HG03039 (cell line): ENCODE measurements at regions not wholly inside any gene's neighbourhood (a gene's known extent, or its start where the extent isn't known, plus 50 kb on each side); places are given as distances from the start of the nearest gene placed in this dataset.

ENCODE experiments used
- ATAC-seq: cut with Tn5 transposase; IDR thresholded peaks from one replicate; pipeline ENCODE4 v1.9.1; 2021; ENCODE audit warnings: mild to moderate bottlenecking, moderate library complexity; ENCODE audit not compliant: unreplicated experiment

DNA sequence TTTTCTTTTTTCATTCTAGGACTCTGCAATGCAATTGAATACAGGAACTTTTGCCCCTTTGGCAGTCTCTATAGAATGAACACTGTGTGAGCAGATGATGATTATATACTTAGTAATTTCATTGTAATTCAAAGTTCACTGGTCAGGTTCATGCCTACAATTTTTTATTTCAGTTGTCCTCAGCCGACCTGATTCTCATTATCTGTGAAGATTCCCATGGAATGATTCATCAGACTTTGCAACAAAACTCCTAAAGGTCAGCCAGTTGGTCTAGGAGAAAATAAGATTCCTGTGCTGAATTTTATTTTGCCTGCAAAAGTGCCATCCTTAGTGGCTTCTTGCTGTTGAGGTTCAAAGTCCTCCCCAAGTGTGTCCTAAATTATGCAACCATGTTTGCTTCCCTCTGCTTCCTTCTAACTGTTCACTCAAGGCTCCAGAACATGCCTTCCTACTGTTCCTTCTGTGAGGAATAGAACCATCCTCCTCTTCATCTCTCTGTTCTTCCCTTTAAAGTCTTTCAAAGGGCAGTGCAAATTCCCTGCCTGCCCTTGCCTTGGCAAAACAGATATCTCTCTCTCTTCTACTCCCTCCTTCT lies 194.2 kb upstream of the CNR1 start:
- no peak for ATAC-seq

DNA sequence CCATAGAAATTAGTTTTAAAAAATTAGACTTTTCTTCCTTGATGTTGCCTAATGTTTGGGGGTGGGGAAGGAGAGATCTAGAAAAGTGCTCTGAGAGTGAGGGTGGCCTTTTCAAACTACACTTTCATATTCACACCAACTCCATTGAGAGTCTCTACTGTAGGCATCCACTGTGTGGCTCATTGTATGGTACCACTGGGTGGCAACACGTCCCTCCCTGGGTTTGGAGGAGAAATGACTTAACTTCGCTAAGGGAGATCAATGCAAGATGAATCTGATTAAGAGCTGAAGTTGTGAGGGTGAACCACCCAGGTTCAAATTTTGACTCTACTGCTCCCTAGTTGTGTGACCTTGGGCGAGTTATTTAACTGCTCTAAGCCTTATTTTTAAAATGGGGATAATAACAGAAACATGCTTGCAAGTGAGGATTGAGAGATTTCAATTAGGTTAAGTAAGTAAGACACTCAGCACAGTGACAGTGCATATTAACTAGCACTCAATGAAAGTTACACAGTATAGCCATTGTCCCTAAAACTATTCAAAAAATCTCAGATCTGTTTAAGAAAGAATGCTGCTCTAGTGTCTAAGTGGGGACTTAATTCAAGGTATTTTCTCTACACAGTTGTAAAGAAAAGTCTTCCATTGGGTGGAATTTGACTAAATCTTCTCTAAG lies 193.5 kb upstream of the CNR1 start:
- no peak for ATAC-seq

DNA sequence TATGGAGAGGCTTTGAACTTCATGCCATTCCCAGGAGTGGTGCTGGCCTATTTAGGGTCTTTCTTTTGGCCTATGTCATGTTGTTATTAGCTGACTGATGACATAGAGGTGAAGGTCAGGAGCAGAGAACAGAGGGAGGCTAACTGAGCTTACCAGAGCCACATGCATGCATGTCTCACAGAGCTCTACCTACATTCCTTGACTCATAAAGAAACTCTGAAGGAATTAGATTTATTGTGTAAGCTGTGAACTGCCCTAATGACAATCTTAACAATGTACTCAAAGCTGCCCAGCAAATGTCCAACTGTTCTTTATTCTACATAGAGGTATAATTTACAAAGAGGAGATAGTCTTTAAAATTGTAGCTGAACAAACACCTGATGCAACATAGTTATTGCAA lies 192.7 kb upstream of the CNR1 start:
- no peak for ATAC-seq

DNA sequence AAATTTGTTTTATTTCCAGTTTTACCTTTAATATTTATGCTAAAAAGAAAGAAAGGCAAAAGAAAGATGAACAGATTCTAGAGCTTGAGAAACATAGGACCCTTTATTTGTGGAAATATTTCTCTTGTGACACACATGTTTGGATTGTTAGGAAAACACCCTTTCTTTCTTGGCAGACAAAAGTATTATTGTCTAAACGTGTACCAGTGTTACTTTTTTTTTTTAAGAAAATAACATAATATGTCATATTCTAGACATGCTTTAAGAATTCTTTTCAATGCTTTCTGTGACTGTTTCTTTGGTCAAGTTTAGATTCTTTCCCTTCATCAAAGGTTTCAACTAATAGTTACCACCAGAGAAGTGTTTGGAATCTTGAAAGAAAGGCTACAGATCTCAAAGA lies 183.4 kb upstream of the CNR1 start:
- no peak for ATAC-seq

DNA sequence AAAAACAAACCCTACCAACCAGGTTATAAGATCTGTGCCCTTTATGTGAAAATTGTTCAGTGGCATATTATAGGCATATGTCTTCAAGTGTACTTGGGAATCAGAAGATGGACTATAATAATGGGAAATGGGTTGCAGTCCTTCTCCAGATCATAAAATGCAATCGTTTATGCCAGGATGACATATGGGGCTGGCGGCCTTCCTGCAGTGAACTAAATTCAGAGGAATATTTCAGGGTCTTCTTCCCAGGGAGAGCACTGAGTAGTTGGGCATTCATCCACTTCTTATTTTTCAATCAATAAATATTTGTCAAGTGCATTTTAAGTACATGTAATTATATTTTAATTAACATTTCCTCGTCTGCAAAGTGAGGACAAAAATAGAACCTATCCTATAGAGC lies 176.2 kb upstream of the CNR1 start:
- ATAC-seq = no peak

DNA sequence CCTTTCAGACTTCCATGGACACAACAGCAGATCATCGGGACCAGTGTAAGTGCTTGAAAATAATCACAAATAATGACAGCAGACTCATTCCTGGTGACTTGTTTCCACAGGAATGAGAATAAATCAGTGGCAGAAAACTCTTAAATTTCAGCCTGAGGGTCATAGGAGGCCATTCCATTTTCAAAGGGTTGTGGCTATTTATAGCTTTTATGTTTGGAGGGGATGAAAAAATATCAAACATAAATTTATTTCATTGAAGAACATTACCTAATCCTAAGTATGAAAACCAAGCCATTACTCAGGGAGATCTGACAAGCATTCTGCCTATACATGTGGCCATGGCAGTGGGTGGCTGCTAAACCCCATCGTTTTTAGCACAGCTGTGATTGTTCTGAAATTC lies 173.6 kb upstream of the CNR1 start:
- ATAC-seq = no peak

DNA sequence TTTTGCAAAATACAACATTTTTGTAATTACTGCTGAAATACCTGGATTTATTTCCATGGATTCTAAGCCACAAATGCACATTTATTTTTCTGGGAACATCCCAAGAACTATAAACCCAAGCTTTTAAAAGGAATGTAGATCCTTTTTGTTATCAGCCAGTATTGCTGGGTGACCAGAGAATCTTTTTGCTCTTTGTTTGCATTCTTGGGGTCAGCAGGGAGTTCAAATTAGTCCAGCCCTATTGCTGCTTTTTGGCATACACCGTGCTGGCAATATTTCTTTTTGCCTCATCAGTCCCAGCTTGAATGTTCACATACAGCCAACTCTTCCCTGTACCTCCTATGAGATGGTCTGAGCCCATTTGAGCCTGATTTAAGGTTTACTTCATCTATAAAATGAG lies 155.2 kb upstream of the CNR1 start:
- ATAC-seq = no peak

DNA sequence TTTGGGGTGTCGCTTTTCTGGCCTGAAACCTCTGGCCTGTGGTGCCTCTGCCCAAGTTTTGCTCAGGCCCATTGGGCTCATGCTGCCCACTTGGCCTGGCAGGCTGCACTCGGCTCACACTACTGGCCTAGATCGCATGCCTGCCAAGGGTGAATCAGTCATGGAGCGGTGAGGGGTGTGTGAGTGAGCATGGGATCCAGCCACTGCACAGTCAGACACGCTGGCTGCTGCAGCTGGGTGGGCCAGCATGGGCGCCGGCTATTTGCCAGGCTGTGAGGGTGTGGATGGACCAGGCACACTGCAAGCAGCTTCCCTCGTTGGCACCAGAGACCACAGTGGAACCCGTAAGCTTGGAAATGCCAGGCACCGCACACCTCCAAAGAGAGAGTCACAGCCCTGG lies 145.4 kb upstream of the CNR1 start:
- no peak for ATAC-seq

DNA sequence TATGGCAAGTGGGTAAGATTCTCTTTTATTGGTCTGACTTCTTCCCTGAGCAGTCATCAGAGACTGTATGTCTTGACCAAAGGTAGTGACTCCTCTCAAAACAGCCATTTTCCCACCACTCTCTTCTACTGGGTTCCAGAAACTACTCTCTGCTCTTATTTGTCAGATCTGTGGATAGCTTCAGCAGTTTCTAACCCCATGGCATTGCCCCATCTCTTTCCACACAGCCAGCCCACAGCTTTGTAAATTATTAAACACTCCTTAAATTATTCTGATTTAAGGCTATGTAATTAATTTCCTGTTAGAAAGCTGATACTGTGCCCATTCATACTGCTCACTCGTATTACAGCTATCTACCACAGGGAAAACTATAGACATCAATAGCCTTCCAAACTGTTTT lies 138.4 kb upstream of the CNR1 start:
- no peak for ATAC-seq

DNA sequence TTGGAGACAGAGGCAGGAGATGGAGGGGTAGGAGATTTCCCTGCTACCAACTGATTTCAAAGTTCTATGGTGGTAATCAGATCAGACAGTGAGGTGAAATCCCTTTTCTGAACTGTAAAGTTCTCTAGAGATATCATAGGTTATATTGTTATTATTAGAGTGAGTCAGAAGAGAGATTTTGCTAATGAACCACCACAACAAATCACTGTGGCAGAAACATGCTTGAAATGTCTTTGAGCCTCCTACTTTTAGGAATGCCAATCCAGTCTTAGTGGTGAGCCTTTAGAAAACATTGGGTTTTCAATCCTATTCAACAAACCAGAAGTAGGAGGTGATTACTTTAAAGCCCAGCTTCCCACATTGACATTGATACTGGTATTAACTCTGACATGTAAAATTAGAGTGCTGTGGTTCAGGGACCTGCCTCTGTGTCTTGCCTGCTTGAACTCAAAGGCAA lies 136.7 kb upstream of the CNR1 start:
- no peak for ATAC-seq

DNA sequence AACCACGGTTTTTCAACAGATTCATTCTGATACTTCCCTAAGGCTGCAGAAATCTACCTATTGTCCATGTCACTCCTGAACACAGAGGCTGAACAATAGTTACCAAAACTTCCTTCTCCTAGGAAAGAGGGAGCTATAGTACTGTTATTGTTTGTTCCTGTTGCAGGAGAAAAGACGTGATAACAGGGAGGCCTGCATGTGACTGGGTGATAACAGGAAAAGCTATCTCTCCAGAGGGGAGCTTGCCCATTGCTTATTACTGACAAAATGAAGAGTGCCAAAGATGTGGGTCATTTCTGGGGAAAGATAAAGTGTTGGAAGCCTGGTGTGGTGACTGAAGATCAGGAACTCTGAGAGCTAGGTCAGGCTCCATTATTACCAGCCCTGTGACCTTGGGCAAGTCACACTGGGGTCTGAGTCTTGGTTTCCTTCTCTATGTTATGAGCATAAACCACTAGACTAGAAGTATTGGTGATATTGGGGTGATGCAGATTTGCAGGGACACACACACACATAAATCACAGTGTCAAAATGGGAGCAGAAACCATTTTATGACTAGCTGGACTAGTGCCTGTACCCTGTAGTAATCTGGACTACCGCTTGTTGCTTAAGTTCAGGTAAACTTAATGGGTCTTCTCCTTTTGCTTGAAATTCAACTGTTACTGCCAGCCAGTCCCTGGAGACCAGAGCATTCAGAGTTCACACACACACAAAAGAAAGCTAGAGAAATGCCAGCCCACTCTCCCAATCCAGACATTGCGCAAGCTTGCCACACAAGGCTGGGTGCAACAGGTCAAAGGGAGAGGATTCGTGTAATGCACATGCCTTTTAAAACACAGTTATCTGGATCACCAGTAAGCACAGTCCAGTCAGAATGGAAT lies 136.0 kb upstream of the CNR1 start:
- ATAC-seq = no peak

DNA sequence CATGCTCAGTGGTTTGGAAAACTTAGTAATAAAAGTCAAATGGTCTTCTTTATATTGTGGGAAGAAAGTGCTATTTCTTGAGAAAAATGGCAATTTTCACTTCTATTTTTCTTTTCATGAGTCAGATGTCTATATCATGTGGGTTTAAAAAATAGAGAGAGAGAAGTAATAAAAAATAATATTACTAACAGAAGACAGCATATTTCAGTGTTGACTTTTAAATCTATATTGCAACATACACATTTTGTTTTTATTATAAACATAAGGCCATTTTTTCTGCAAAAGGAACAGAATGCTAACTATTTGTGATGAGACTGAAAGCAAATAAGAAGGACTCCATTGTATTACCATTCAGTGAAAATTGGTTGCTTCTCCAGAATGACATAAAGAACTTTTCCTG lies 135.1 kb upstream of the CNR1 start:
- no peak for ATAC-seq

DNA sequence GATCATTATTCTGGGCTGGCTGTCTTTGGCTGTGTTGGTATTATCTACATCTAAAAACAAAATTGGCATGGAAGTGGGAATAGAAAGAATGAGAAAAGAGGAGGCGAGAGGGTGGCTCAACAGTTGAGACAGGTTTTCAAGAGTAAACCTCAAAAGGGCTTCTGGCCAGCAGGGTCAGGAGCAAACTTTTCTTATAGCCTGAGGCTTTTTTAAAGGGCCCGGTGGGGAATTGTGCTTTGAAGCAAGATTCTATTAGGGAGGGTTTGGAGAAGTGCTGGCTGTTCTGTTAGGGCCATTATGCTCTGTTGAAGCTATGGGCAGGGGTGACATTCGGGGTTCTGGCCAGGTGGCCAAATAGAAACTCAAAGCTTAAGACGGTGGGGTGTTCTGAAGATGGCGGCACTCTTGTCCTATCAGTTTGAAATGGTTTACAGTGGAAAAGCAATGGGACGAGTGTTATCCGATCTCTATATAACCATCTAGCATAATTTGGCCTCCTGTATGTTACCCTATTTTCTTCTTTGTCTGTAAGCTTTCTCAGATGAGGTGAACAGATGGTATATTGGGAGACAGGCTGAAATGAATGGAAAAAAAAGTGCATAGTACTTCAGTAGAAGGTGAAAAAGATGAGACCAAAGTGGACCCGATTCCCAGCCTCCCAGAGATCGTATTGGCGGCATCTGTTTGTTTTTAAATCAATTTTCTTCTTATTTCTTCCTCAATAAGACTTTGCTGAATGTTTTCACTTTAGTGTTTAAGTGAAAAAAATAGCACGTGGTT lies 132.1 kb upstream of the CNR1 start:
- no peak for ATAC-seq

DNA sequence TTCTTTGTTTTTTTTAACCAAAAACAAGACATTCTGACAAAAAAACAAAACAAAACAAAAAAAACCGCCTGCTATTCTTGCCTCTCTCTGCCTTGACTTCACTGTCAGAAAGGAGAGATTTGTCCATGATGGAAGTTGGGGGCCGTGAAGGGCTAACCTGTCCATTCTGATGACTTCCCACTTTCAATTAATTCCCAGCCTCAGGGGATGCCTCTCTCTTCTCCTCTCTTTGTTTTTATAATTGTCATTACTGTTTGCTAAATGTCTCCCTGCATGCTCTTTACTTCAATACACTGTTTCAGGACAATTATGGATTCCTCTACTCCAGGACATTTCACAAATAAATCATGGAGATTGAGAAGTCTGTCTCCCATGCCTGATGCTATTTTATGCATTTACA lies 130.5 kb upstream of the CNR1 start:
- no peak for ATAC-seq

DNA sequence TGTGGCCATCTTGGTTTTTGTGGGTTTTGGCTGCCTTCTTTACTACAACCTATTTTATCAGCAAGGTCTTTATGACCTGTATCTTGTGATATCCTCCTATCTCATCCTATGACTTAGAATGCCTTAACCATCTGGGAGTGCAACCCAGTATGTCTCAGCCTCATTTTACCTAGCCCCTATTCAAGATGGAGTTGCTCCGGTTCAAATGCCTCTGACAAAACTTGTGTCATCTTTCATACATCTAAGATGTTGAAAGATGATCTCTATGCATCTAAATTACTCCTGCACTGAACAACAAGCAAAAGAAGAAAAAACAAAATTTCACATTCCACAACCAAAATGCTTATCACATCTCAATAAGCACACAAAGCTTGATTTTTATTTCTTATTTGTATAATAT lies 129.5 kb upstream of the CNR1 start:
- ATAC-seq = no peak

DNA sequence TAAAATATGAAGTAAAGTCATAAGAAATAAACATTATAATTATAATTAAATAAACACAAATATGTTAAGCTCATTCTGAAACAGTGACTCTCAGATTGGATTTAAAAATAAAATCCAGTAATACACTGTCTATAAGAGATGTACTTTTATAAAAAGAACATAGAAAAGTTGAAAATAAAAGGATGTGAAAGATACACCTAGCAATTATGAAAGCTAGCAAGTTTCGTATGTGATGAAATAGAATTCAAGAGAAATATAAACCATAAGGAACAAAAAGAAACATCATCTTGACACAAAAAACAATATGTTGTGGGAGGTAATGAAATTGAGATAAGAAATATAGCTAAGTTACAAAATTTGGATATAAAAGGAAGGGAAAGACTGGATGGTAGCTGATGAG lies 128.6 kb upstream of the CNR1 start:
- no peak for ATAC-seq

DNA sequence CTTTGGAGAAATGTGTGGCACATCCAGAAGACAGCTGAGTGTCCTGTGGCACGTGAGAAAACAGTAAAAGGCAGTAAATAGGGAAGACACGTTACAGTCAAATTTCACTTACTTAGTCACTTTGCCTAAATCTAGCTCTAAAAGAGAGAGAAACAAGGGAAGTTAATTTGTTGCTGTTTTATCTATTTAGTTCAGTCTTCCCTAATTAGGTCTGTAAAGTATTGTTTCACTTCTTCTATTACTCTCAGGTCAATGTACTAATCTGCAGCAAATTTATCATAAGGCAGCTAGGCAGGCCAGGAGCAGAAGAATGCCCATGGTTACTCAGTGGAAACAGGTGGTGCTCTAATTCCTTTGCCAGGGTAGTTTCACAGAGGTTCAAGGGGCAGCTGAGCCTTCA lies 124.3 kb upstream of the CNR1 start:
- no peak for ATAC-seq

DNA sequence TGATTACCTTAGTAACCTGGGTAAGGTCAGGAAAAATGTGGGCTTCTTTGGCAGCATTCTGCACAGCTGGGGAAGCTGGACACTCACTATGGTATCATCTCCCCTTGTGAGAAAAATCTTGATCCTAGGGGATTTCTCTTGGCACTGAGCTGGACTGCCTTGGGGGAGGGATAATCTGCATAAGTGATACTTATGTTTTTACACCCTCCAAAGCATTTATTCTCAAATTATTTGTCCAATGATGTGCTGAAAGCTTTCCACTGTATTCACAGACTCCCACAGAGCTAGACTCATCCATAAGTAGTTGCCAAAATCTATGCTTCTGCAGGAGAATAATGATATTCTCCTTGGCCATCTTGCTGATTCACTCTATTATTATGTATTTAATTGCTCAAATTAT lies 121.5 kb upstream of the CNR1 start:
- no peak for ATAC-seq

DNA sequence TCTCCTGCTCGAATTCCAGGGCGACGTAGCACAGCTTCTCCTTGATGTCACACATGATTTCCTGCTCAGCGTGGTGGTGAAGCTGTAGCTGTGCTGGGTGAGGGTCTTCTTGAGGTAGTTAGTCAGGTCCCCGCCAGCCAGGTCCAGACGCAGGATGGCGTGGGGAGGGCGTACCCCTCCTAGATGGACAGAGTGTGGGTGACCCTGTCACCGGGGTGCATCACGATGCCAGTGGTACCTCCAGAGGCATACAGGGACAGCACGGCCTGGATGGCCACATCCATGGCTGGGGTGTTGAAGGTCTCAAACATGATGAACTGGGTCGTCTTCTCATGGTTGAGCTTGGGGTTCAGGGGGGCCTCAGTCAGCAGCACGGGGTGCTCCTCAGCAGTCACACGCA lies 110.2 kb upstream of the CNR1 start:
- ATAC-seq = no peak

DNA sequence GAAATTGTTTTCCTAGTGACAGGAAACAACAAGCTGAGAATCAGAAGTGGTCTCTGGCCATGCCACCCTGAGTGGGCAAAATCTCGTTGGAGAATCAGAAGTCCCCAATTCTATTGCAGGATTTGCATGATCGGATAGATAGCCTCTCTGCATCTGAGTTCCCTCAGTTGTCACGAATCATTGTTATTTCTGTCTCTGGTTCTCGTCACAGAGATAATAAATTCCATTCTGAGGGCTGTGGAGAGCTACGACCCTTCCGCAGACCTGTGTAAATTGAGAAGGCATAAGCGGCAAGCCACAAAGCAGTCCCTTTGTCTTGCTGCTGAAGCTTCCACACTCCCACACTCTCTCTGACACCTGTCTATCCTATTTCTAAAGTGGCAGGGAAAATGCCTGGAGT lies 102.4 kb upstream of the CNR1 start:
- ATAC-seq = no peak

DNA sequence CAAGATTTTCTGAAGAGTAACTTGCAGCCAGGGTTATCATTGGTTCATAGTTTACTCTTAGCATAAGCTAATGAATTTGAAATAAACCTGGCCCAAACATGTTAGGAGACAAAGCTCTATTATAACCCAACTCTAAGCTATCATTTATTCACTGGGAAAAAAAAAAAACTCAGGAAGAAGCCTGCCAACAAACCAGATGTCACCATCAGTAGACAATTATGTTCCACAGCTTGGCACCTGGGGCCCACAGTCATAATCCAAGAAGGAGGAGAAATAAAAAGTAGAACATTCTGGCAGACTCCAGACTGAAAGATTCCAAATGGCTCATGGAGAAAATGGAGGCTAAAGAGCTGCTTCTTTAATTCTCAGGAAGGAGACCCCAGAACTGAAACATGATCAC lies 100.0 kb upstream of the CNR1 start:
- ATAC-seq = no peak
